Osteoblast (primary cell): ENCODE measurements at regions not wholly inside any gene's neighbourhood (a gene's known extent, or its start where the extent isn't known, plus 50 kb on each side); places are given as distances from the start of the nearest gene placed in this dataset.

Experiments
- DNase-seq: peaks from one replicate; pipeline ENCODE4 v3.0.0; 2011; ENCODE audit warnings: low spot score, mixed read lengths; ENCODE audit not compliant: insufficient read length; ENCODE audit errors: missing footprints
- H2AFZ ChIP-seq: 2 replicates; pipeline ENCODE4 v1.6.0; 2011; ENCODE audit warnings: mild to moderate bottlenecking, low read length
- H3K27ac ChIP-seq: 2 replicates; pipeline ENCODE4 v1.5.1; 2011; ENCODE audit warnings: mild to moderate bottlenecking, low read depth, low read length, moderate library complexity
- H3K27me3 ChIP-seq: 2 replicates; pipeline ENCODE4 v1.6.0; 2012; ENCODE audit warnings: mild to moderate bottlenecking, control low read depth, inconsistent platforms, low read length, moderate library complexity; ENCODE audit not compliant: insufficient read depth
- H3K36me3 ChIP-seq: 2 replicates; pipeline ENCODE4 v1.5.1; 2011; ENCODE audit warnings: mild to moderate bottlenecking, low read length, control low read depth, moderate library complexity; ENCODE audit not compliant: insufficient read depth
- H3K4me1 ChIP-seq: 2 replicates; pipeline ENCODE4 v1.5.1; 2011; ENCODE audit warnings: mild to moderate bottlenecking, low read length, control low read depth, moderate library complexity; ENCODE audit not compliant: insufficient read depth
- H3K4me2 ChIP-seq: 2 replicates; pipeline ENCODE4 v1.6.0; 2011; ENCODE audit warnings: mild to moderate bottlenecking, low read length; ENCODE audit not compliant: insufficient read depth
- H3K4me3 ChIP-seq: fragments of 200-600 bp; sonication (generic); 3 replicates; pipeline ENCODE4 v1.5.1; 2012; ENCODE audit warnings: mild to moderate bottlenecking, low read length, inconsistent platforms; ENCODE audit not compliant: insufficient read depth
- H3K79me2 ChIP-seq: 2 replicates; pipeline ENCODE4 v1.6.0; 2012; ENCODE audit warnings: mild to moderate bottlenecking, low read length, control low read depth, inconsistent platforms; ENCODE audit not compliant: insufficient read depth
- H3K9me3 ChIP-seq: 2 replicates; pipeline ENCODE4 v1.5.1; 2011; ENCODE audit warnings: low read depth, low read length, control low read depth
- H4K20me1 ChIP-seq: 2 replicates; pipeline ENCODE4 v1.6.0; 2012; ENCODE audit warnings: mild to moderate bottlenecking, low read length, control low read depth; ENCODE audit not compliant: insufficient read depth
- TF ChIP-seq, protein P1 (sequence below): IDR thresholded peaks from 2 replicates; pipeline ENCODE4 v1.5.1; 2011; ENCODE audit warnings: mild to moderate bottlenecking, low read depth, low read length, moderate library complexity; ENCODE audit errors: extremely low read depth

DNA sequence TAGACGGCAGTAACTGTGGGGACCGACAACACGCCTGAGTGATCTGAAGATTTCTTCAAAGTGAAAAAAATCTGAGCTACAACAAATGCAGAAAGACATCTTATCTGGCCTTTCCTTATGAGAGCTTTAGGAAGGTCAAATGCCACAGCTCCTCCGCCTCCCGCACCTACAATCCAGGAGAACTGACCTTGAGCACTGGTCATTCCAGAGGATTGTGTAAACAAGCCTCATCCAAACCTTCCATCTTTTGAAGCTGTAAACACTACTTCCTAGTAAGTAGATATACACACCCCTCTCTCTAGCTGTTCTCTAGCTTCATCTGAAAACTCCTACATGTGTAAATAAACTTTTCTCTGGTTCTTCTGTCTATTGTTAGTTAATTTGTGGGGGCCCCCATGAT lies 76.9 kb downstream of the CD24 start:
- TF ChIP-seq, protein P1, sequence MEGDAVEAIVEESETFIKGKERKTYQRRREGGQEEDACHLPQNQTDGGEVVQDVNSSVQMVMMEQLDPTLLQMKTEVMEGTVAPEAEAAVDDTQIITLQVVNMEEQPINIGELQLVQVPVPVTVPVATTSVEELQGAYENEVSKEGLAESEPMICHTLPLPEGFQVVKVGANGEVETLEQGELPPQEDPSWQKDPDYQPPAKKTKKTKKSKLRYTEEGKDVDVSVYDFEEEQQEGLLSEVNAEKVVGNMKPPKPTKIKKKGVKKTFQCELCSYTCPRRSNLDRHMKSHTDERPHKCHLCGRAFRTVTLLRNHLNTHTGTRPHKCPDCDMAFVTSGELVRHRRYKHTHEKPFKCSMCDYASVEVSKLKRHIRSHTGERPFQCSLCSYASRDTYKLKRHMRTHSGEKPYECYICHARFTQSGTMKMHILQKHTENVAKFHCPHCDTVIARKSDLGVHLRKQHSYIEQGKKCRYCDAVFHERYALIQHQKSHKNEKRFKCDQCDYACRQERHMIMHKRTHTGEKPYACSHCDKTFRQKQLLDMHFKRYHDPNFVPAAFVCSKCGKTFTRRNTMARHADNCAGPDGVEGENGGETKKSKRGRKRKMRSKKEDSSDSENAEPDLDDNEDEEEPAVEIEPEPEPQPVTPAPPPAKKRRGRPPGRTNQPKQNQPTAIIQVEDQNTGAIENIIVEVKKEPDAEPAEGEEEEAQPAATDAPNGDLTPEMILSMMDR, result no peak
- H3K4me1 ChIP-seq, result no peaks in the 10 kb centered on the region
- H3K4me2 ChIP-seq, result no peak overlapping the region

DNA sequence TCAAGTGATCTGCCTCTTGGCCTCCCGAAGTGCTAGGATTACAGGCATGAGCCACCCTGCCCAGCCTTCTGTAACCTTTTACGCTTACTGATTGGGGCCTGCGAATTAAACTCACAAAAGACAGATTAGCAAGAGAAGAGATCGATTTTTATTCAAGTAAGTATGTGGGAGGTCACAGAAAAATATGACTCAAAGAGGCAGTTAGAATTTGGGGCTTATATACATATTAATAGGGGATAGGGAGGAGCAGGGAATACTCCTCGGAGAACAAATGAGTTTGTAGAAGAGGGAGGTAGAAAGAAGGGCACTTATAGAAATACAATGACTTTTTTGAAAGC lies 78.9 kb downstream of the CD24 start:
- no peaks in the 10 kb centered on the region for H3K4me1 ChIP-seq
- DNase-seq, result no peak
- no peaks in the 10 kb centered on the region for H3K36me3 ChIP-seq
- H3K79me2 ChIP-seq, result no peaks in the 10 kb centered on the region
- no peak overlapping the region for H3K4me3 ChIP-seq
- no peaks in the 10 kb centered on the region for H4K20me1 ChIP-seq
- H3K27ac ChIP-seq, result no peak overlapping the region
- no peak overlapping the region for H2AFZ ChIP-seq
- no peak overlapping the region for H3K4me2 ChIP-seq
- H3K27me3 ChIP-seq, result peaks cover 16% of the 10 kb centered on the region
- TF ChIP-seq, protein P1, result no peak
- H3K9me3 ChIP-seq, result no peaks in the 10 kb centered on the region

More for the DNA sequence above, 76.9 kb downstream of the CD24 start:
- H3K36me3 ChIP-seq, result no peaks in the 10 kb centered on the region
- H3K9me3 ChIP-seq, result no peaks in the 10 kb centered on the region
- peaks cover 16% of the 10 kb centered on the region for H3K27me3 ChIP-seq
- no peak for DNase-seq
- no peak overlapping the region for H3K4me3 ChIP-seq
- no peak overlapping the region for H3K27ac ChIP-seq
- no peaks in the 10 kb centered on the region for H3K79me2 ChIP-seq
- H2AFZ ChIP-seq, result no peak overlapping the region
- no peaks in the 10 kb centered on the region for H4K20me1 ChIP-seq

DNA sequence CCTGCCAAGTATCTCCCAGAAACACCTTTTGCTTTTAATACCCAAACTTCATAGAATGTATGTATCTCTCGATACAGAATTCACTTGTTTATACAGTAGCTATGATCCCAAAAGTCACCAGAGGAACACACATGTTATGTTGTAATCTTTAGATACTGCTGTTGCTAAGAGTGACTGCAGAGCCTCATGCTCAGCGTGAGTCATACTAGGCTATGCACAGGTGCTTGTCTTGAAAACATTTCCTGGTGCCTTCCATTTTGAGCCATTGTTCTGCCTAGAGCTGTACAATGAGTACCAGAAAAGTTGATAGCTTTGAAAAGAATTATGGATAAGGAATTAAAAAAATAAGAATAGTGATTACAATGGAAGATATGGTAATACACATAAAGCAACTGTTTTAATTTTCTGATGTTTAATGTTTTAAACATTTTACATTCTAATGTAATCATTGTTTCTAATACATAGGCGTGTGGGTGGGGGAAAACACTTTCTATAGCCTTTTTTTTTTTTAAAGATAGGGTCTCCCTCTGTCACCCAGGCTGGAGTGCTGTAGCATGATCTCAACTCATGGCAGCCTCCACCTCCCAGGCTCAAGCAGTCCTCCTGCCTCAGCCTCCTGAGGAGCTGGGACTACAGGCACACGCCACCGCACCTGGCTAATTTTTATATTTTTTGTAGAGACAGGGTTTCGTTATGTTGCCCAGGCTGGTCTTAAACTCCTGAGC lies 79.4 kb downstream of the CD24 start:
- peaks cover 16% of the 10 kb centered on the region for H3K27me3 ChIP-seq
- TF ChIP-seq, protein P1, result no peak
- no peak overlapping the region for H3K4me2 ChIP-seq
- no peaks in the 10 kb centered on the region for H3K4me1 ChIP-seq
- H3K36me3 ChIP-seq, result no peaks in the 10 kb centered on the region
- no peak overlapping the region for H2AFZ ChIP-seq
- no peaks in the 10 kb centered on the region for H3K9me3 ChIP-seq
- H4K20me1 ChIP-seq, result no peaks in the 10 kb centered on the region
- no peak overlapping the region for H3K4me3 ChIP-seq
- no peak overlapping the region for H3K27ac ChIP-seq
- no peak for DNase-seq
- H3K79me2 ChIP-seq, result no peaks in the 10 kb centered on the region

DNA sequence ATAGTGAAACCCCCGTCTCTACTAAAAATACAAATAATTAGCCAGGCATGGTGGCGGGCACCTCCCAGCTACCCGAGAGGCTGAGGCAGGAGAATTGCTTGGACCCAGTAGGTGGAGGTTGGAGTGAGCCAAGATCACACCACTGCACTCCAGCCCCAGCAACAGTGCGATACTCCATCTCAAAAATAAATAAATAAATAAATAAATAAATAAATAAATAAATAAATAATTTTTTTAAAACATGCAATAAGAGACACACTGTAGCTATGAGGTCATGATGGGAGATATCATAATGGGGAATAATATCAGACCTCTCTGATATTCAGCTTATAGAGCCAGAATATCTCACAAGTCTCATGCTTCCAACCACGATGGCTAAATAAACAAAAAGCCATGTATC lies 82.3 kb downstream of the CD24 start:
- no peaks in the 10 kb centered on the region for H3K27me3 ChIP-seq

More for the DNA sequence above, 82.3 kb downstream of the CD24 start:
- Histone ChIP-seq H3K36me3 (no peaks in the 10 kb centered on the region), H3K4me3 (no peak overlapping the region), H4K20me1 (no peaks in the 10 kb centered on the region), H3K4me2 (no peak overlapping the region), H3K79me2 (no peaks in the 10 kb centered on the region), H3K4me1 (peaks cover 11% of the 10 kb centered on the region), H2AFZ (no peak overlapping the region), H3K27ac (no peak overlapping the region), H3K9me3 (no peaks in the 10 kb centered on the region)
- TF ChIP-seq, protein P1, result no peak
- DNase-seq, result no peak
